GM18867 (cell line): ENCODE measurements at regions not wholly inside any gene's neighbourhood (a gene's known extent, or its start where the extent isn't known, plus 50 kb on each side); places are given as distances from the start of the nearest gene placed in this dataset.
"Not testable (repeated sequence)": the region's sequence is repeated elsewhere in the genome, so short reads cannot be mapped to it uniquely, and the experiment has no call there.

Experiments
- ATAC-seq: cut with Tn5 transposase; IDR thresholded peaks from one replicate; pipeline ENCODE4 v1.9.1; 2021; ENCODE audit warnings: mild to moderate bottlenecking, moderate library complexity; ENCODE audit not compliant: unreplicated experiment

DNA sequence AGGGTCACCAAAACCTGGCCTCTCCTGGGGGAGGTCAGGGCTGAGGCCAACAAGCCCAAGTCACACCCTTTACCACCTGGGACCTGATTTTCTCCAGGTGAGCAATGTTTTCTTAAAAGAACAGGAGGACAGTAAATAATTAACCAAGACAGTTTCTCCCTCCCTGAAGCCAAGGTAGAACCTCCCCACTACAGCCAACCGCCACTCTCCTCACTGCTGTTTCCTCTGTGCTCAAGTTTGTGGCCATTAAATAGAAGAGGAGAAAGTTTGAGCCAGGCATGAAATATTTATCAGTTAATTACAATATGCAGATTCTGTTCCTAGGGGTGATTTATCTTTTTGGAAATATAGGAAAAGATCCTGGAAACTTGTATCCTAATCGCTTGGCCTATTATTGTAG, 150.6 kb upstream of the ANKRD20A1 start:
- not testable (repeated sequence) for ATAC-seq

DNA sequence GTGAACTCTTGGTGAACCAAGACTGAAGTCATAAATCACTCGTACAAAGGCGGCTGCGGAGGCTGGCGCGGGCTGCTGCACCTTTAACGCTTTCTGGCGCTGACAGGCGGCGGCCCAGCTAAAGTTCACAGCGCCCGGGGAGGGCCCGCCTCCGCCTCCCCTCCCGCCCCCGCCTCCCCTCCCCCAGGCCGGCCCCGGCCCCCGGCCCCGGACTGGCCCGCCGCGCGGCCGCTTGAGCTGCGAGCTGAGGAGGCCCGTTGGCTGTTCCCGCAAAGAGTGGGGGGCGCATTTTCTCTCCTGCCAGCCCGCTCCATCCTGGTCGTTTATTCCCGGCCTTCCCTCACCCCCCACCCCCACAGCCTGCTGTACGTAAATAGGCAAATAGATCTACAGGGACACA, 147.3 kb upstream of the ANKRD20A1 start:
- ATAC-seq: not testable (repeated sequence)

DNA sequence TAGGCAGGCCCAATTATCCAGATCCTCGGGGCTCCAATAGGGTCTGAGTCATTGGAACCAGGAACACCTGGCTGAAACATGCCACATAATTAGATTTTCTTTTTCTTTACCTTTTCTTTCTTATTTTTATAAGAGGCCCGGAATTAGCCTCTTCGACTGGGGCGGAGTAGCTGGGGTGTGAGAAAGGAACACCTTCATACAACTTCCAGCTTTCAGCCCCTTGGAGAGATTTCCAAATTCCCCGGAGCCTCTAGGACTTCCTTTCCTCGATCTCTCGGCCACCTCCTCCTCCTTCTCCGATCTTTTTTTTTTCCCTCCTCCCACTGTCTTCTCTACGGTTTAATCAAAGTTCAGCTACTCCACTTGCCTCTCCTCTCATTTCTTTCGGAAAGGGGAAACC, 146.8 kb upstream of the ANKRD20A1 start:
- ATAC-seq: not testable (repeated sequence)

DNA sequence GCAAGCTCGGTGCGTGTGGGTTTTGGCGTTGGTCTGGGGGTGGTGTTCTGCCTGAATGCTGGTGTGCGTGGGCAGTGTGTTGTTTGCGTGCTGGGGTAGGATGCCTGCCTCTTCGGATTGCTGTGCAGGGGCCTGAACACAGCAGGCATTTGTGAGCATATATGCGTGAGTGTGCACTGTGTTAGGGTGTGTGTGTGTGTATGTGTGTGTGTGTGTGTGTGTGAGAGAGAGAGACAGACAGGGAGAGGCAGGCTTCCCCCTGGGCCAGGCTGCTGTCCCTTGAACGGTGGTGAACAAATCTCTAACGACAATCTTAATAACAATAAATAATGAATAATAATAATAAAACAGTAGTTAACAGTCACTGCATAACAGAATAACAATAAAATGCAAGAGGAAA, 145.8 kb upstream of the ANKRD20A1 start:
- ATAC-seq: not testable (repeated sequence)

DNA sequence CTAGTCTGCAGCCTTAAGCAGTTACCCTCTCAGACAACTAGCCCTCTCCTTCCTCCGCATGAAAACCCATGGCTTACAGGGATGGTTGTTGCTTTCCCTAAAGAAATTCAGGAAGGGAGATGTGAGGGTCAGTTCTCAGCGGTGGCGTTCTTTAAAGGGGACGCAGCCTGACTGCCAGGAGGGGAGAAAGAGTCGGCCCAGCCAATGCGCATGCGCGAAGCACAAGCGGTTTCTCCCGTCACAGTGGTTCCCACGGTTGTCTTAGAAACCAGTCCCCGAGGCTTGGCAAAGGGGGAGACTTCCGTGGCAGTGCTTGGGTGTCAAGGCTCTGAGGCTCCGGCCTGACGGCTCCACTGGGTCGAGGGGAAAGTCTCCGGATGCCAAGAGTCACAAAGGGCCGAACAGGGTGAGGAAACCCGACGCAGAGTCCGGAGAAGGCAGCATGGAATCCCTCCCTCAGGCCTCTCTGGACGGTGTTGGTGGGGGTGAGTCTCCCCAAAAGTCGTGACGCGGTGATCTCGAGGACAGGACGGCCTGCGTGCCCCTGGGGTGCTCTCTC, 140.8 kb upstream of the ANKRD20A1 start:
- ATAC-seq: not testable (repeated sequence)

DNA sequence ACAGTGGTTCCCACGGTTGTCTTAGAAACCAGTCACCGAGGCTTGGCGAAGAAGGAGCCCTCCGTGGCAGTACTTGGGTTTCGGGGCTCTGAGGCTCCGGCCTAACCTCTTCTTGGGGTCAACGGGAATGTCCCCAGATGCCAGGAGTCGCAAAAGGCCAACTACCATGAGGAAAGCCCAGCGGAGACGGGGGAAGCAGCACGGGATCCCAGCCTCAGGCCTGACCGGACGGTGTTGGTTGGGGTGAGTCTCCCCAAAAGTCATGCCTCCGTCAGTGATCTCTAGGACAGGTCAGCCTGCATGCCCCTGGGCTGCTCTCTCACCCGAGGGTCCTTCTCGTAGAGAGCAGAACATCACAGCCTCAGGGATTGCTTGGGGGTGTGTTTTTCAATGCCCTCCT, 138.2 kb upstream of the ANKRD20A1 start:
- ATAC-seq: not testable (repeated sequence)

DNA sequence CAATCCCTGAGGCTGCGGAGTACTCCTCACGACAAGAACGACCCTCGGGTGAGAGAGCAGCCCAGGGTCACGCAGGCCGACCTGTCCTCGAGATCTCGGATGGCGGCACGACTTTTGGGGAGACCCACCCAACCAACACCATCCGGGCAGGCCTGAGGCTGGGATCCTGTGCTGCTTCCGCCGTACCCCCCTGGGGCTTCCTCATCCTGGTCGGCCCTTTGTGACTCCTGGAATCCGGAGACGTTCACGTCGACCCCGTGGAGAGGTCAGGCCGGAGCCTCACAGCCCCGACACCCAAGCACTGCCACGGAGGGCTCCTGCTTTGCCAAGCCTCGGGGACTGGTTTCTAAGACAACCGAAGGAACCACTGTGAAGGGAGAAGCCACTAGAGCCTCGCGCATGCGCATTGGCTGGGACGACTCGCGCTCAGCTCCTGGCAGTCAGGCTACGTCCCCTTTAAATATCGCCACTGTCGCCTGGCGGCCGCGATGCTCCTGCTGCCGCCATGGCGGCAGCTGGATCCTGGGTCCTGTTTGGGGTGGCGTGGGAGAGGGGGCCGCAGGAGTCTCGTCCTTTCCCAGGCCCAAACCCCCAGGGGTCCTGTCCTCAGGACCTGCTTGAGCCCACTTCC, 136.2 kb upstream of the ANKRD20A1 start:
- peak; percentile 90 for ATAC-seq

DNA sequence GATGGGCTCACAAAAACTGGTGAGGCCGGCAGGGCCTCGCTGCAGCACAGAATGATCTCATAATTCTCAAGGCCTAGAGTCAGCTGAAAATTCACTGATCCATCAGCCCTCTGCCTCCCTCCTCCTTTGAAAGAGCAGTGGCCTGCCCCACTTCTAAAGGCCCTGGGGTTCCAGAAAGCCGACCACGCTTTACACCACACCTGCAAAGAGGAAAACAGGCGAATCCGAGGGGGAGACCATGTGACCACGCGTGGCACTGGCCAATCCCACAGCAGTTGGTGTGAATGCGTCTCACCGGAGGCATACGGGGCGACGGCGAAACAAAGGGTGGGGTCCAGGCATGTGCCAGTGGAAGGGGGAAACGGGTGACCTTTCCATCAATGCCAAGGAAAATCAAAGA, 135.5 kb upstream of the ANKRD20A1 start:
- ATAC-seq: peak; percentile 32

DNA sequence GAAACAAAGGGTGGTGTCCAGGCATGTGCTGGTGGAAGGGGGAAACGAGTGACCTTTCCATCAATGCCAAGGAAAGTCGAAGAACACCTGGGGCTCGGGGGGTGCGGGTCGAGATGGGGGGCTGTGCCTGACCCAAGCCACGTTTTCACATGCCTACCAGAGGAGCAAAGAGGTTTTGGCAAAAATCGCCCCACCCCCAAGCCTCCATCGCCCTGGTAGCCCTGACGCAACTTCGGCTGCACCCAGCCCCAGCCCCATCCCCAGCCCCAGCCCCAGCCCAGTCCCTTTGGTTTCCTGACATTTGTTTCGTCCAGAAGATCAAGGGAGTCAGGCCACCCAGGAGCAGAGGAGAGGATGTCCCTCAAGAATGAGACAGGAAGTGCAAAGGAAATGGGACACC, 133.8 kb upstream of the ANKRD20A1 start:
- not testable (repeated sequence) for ATAC-seq

DNA sequence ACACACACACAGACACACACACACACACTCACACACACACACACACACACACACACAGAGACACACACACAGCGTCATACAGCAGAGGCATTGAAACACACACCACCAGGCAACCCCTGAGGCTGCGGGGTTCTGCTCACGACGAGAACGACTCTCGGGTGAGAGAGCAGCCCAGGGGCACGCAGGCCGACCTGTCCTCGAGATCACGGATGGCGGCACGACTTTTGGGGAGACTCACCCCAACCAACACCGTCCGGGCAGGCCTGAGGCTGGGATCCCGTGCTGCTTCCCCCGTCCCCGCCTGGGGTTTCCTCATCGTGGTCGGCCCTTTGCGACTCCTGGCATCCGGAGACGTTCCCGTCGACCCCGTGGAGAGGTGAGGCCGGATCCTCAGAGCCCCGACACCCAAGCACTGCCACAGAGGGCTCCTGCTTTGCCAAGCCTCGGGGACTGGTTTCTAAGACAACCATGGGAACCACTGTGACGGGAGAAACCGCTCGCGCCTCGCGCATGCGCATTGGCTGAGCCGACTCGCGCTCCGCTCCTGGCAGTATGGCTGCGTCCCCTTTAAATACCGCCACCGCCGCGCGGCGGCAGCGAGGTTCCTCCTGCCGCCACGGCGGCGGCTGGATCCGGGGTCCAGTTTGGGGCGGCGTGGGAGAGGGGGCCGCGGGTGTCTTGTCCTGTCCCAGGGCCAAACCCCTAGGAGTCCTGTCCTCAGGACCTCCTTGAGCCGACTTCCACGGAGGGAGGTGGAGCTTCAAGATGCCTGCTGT, 132.3 kb upstream of the ANKRD20A1 start:
- peak; percentile 75 for ATAC-seq

DNA sequence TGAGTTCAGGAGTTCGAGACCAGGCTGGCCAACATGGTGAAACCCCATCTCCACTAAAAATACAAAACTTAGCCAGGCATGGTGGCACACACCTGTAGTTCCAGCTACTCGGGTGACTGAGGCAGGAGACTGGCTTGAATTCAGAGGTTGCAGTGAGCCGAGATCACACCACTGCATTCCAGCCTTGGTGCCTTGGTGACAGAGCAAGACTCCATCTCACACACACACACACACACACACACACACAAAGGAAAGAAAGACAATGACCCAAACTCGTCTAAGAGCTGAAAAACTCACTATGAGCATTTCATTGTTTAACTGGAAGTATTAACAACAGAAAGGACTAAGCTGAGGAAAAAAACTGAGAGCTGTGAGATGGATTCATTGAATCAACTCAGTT, 95.6 kb upstream of the ANKRD20A1 start:
- not testable (repeated sequence) for ATAC-seq

DNA sequence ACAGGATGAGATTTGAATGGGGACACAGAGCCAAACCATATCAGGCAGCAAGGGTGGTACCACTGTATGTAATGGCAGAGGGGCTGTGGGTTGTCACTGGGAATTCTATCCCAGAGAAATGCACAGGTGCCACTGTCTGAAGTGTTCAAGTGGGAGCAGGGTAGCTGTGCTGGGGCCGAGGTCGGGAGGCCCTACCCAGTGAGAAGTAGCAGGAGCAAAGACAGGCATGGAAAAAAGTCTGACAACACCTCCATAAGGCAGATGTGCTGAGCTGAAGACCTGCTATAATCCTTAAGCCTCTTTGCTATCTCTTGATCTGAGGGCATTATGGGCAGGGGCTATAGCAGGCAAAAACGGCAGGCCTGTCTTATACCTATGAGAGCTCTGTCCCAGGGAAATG, 86.9 kb upstream of the ANKRD20A1 start:
- ATAC-seq: not testable (repeated sequence)

DNA sequence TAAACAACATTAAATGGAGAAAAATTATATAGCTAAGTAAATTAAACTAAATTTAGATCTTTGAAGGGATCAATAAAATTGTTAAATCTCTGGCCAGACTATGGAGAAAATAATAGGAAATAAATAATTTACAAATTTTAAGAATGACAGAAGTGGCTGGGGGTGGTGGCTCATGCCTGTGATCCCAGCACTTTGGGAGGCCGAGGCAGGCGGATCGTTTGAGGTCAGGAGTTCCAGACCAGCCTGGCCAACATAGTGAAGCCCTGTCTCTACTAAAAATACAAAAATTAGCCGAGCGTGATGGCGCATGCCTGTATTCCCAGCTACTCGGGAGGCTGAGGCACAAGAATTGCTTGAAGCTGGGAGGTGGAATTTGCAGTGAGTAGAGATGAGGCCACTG, 58.6 kb upstream of the ANKRD20A1 start:
- ATAC-seq: not testable (repeated sequence)
